ENCODE measurements at regions not wholly inside any gene's neighbourhood (a gene's known extent, or its start where the extent isn't known, plus 50 kb on each side); places are given as distances from the start of the nearest gene placed in this dataset.
A peak's percentile ranks its signal among the peaks of the same experiment; 100 is the strongest.
"Not testable (repeated sequence)": the region's sequence is repeated elsewhere in the genome, so short reads cannot be mapped to it uniquely, and the experiment has no call there.

DNA sequence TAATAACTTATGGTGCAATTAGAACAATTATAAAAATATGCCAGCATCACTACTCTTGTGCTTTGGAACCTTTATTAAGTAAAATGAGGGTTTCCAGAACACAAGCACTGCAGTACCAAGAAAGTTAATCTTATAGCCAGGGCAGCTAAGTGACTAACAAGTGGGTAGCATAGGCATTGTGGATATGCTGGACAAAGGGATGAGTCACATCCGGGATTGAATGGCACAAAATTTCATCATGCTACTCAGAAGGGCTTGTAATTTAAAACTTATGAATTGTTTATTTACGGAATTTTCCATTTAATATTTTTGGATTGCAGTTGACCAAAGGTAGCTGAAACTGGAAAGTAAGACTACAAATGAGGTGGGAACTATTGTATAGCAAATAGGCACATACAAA is 250.6 kb downstream of the C7orf25 start:
- Histone ChIP-seq H3K36me3 (ENCODE audit: low read depth) (no peaks in the 10 kb centered on the region), H3K9me3 (peaks cover 2% of the 10 kb centered on the region), H3K4me1 (ENCODE audit: low read depth) (no peaks in the 10 kb centered on the region), H3K4me3 (no peak overlapping the region)
- TF ChIP-seq, protein P1, sequence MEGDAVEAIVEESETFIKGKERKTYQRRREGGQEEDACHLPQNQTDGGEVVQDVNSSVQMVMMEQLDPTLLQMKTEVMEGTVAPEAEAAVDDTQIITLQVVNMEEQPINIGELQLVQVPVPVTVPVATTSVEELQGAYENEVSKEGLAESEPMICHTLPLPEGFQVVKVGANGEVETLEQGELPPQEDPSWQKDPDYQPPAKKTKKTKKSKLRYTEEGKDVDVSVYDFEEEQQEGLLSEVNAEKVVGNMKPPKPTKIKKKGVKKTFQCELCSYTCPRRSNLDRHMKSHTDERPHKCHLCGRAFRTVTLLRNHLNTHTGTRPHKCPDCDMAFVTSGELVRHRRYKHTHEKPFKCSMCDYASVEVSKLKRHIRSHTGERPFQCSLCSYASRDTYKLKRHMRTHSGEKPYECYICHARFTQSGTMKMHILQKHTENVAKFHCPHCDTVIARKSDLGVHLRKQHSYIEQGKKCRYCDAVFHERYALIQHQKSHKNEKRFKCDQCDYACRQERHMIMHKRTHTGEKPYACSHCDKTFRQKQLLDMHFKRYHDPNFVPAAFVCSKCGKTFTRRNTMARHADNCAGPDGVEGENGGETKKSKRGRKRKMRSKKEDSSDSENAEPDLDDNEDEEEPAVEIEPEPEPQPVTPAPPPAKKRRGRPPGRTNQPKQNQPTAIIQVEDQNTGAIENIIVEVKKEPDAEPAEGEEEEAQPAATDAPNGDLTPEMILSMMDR (IDR thresholded peaks at IDR 0.05): no peak
- intact Hi-C loops (cut with DNase I, micrococcal nuclease): no loop called here
- ATAC-seq (no peak), DNase-seq (no peak)

DNA sequence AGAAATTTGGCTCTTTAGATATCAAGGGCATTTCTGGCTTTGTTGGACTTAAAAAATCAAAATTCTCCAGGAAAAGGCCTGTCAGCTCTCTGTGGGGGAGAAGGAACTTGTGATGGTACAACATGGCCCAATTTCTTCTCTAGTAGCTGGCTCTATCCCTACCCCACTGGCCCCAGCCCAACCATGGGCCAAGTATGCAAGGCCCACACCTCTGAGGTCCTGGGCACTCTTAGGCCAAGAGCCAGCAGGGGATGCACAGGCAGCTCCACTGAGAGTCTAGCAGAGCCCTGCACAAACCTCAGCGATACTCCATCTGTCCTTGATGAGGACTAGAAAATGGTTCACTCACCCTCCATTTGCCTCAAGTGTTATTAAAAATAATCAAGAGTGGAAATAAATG is 261.2 kb downstream of the C7orf25 start:
- ATAC-seq (no peak), DNase-seq (no peak)
- intact Hi-C loops (cut with DNase I, micrococcal nuclease): no loop called here
- H3K36me3 ChIP-seq (ENCODE audit: low read depth): no peaks in the 10 kb centered on the region
- no peaks in the 10 kb centered on the region for H3K4me1 ChIP-seq (ENCODE audit: low read depth)
- TF ChIP-seq, protein P1 (IDR thresholded peaks at IDR 0.05): no peak
- H3K9me3 ChIP-seq: peaks cover 4% of the 10 kb centered on the region
- H3K4me3 ChIP-seq: no peak overlapping the region

DNA sequence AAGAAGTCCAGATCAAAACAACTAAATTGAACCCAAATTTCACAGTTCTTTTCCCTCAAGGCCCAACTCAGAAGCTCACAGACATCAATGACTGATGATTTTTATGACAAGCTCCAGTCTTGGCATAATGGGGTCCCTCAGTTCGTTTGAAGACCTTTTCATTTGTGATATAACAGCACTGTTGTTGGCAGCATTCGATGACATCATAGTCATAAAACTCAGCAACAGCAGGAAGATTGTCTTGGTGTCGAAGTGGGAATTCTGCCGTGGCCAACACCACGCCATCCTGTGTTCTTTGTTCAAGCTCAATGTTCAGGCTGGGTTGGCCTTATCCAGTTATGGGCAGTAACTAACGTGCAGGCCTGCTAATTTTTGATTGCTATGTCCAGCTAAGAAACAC is 261.7 kb downstream of the C7orf25 start:
- H3K36me3 ChIP-seq (ENCODE audit: low read depth): no peaks in the 10 kb centered on the region
- intact Hi-C loops (cut with DNase I, micrococcal nuclease): no loop called here
- TF ChIP-seq, protein P1 (IDR thresholded peaks at IDR 0.05): no peak
- H3K9me3 ChIP-seq: peaks cover under 1% of the 10 kb centered on the region
- ATAC-seq: no peak
- H3K4me3 ChIP-seq: no peak overlapping the region
- H3K4me1 ChIP-seq (ENCODE audit: low read depth): no peaks in the 10 kb centered on the region
- no peak for DNase-seq

DNA sequence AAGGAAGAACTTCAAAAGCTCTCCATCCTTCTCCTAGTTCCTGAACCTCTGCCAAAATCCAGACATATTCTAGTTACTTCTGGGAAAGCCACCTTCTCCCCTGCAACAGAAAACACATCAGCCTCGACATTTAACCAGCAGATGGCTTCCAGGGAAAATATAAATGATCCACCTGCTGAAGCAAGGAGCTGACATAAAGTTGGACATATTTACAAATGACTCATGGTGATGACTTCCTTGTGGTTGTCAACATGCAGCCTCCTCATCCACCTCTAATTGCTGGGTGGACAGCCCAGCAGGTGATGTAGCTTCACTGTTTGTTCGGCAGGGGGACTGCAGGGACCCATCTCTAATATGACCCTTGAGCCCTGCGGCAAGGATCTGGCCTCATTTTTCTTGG is 266.0 kb downstream of the C7orf25 start:
- DNase-seq: no peak

DNA sequence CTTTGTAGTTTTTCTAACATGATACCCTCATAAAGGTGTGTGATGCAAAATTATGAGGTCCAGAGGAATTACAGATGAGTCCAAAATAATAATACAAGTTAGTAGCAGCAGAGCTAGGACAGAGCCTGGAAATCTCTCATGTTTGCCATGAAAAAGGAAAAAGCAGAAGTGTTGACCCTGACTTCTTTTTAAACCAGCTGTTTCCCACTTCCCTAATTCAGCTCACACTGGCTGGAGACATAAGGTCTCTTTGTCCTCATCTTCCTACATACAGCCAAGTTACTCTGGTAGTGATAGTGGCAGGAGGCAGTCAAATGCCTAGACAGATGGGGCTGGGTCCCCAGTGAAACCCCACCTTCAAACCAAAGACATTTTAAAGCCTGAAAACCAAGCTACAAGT is 269.2 kb downstream of the C7orf25 start:
- H3K4me1 ChIP-seq (ENCODE audit: low read depth): no peaks in the 10 kb centered on the region
- H3K9me3 ChIP-seq: no peaks in the 10 kb centered on the region
- H3K36me3 ChIP-seq (ENCODE audit: low read depth): no peaks in the 10 kb centered on the region
- ATAC-seq (no peak), DNase-seq (no peak)
- H3K4me3 ChIP-seq: no peak overlapping the region
- intact Hi-C loops (cut with DNase I, micrococcal nuclease): no loop called here
- TF ChIP-seq, protein P1 (IDR thresholded peaks at IDR 0.05): no peak

More for the DNA sequence above, 266.0 kb downstream of the C7orf25 start:
- Histone ChIP-seq H3K9me3 (no peaks in the 10 kb centered on the region), H3K36me3 (ENCODE audit: low read depth) (no peaks in the 10 kb centered on the region), H3K4me3 (no peak overlapping the region), H3K4me1 (ENCODE audit: low read depth) (no peaks in the 10 kb centered on the region)
- ATAC-seq: peak; percentile 22
- intact Hi-C loops (cut with DNase I, micrococcal nuclease): no loop called here
- TF ChIP-seq, protein P1 (IDR thresholded peaks at IDR 0.05): no peak

DNA sequence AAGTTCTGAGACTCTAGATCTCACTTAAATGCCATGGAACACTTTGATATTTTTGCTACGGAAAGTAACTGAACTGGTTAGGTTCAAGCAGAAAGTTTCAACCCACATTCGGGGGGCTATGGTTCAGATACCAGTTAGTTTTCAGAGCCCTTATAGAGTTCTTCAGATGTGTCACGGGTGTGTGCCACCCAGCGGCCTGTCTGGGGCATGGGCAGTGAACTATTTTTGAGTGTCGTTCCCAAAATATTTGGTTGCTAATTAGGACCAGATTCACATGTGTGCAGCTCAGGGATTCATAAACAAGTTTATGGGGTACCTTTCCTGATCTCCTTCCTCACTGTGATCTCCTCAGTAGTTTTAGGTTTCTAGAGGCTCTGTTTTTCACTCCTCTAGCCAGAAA is 271.9 kb downstream of the C7orf25 start:
- no peak for DNase-seq
- Histone ChIP-seq H3K9me3 (no peaks in the 10 kb centered on the region), H3K36me3 (ENCODE audit: low read depth) (no peaks in the 10 kb centered on the region), H3K4me3 (no peak overlapping the region), H3K4me1 (ENCODE audit: low read depth) (no peaks in the 10 kb centered on the region)
- ATAC-seq: no peak
- TF ChIP-seq, protein P1 (IDR thresholded peaks at IDR 0.05): no peak
- intact Hi-C loops (cut with DNase I, micrococcal nuclease): no loop called here

DNA sequence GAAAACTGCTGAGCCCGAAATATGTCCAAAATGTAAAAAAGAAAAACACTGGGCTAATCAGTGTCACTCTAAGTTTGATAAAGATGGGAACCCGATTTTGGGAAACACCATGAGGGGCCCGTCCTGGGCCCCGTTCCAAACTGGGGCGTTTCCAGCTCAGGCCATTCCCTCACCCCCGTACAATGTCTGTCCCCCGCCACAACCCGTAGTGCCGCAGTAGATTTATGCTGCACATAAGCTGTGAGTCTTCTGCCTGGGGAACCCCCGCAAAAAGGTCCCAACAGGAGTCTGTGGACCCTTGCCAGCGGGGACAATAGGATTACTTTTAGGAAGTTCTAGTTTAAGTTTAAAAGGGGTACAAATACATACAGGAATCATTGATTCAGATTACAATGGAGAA is 275.5 kb downstream of the C7orf25 start:
- H3K4me1 ChIP-seq (ENCODE audit: low read depth); H3K36me3 ChIP-seq (ENCODE audit: low read depth); DNase-seq; H3K9me3 ChIP-seq; intact Hi-C loops (cut with DNase I, micrococcal nuclease); H3K4me3 ChIP-seq; ATAC-seq: not testable (repeated sequence)

All from mucosa of descending colon (tissue), 3 donors.